ENCODE measurements at regions not wholly inside any gene's neighbourhood (a gene's known extent, or its start where the extent isn't known, plus 50 kb on each side); places are given as distances from the start of the nearest gene placed in this dataset.

GRCh38 chr9:19694601-19695000 lies 94.2 kb downstream of the SLC24A2 start:
- H3K27me3 ChIP-seq (replicated peaks; ENCODE audit: insufficient read depth) = no peaks in the 10 kb centered on the region
- no peaks in the 10 kb centered on the region for H3K36me3 ChIP-seq
- no peak overlapping the region for H3K4me3 ChIP-seq
- no peaks in the 10 kb centered on the region for H3K4me1 ChIP-seq (replicated peaks)
- H3K9me3 ChIP-seq = no peaks in the 10 kb centered on the region
- intact Hi-C loops (cut with DNase I) = no loop called here
- H3K27ac ChIP-seq = no peak overlapping the region
- no peak for DNase-seq (ENCODE audit: low spot score)
- 73% methylated on average over 3 of the region's 3 CpGs for WGBS
- no peak for TF ChIP-seq POLR2AphosphoS5 (IDR thresholded peaks at IDR 0.05)

- Histone ChIP-seq H3K9me3 (no peaks in the 10 kb centered on the region), H3K36me3 (no peaks in the 10 kb centered on the region), H3K27me3 (replicated peaks; ENCODE audit: insufficient read depth) (no peaks in the 10 kb centered on the region), H3K4me3 (no peak overlapping the region), H3K27ac (no peak overlapping the region), H3K4me1 (replicated peaks) (no peaks in the 10 kb centered on the region)
- WGBS = 59% methylated on average over 5 of the region's 5 CpGs
- no peak for DNase-seq (ENCODE audit: low spot score)
- intact Hi-C loops (cut with DNase I) = no loop called here
- TF ChIP-seq, protein P1, sequence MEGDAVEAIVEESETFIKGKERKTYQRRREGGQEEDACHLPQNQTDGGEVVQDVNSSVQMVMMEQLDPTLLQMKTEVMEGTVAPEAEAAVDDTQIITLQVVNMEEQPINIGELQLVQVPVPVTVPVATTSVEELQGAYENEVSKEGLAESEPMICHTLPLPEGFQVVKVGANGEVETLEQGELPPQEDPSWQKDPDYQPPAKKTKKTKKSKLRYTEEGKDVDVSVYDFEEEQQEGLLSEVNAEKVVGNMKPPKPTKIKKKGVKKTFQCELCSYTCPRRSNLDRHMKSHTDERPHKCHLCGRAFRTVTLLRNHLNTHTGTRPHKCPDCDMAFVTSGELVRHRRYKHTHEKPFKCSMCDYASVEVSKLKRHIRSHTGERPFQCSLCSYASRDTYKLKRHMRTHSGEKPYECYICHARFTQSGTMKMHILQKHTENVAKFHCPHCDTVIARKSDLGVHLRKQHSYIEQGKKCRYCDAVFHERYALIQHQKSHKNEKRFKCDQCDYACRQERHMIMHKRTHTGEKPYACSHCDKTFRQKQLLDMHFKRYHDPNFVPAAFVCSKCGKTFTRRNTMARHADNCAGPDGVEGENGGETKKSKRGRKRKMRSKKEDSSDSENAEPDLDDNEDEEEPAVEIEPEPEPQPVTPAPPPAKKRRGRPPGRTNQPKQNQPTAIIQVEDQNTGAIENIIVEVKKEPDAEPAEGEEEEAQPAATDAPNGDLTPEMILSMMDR (IDR thresholded peaks at IDR 0.05) = no peak
- TF ChIP-seq POLR2AphosphoS5 (IDR thresholded peaks at IDR 0.05) (no peak), POLR2A (IDR thresholded peaks at IDR 0.05) (no peak)
Measured at GRCh38 chr9:19690128-19690527, 98.7 kb downstream of the SLC24A2 start.

DNA sequence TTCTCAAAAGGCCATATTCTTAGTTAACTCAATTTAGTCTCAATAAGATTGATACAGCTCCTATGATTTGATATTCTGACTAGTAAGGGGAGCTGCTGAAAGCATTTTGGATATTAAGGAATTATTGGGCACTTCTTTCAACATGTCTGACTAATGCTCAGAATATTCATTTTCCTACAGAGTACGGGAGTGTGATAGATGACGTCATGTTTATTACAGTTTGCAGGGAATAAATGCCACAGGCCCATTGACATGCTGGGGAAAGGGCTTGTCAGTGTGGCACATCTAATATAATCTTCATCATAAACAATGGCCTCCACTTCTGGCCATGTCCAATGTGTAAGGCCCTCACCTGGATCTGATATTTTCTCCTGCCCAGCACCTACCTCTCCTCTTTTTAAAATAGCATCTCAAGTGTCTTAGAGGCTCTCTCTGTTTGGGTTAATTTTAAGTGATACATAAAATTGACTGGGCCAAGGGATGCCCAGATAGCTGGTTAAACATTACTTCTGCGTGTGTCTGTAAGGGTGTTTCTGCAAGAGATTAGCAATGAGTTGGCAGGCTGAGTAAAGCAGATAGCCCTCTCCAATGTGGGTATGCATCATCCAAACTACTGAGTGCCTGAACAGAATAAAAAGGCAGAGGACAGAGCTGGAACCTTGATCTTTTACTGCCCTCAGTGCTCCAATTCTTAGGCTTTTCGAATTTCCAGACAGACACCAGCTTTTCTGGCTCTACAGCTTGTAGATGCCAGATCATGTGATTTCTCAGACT lies 99.3 kb downstream of the SLC24A2 start:
- TF ChIP-seq POLR2AphosphoS5 (IDR thresholded peaks at IDR 0.05) = no peak
- TF ChIP-seq, protein P1 (IDR thresholded peaks at IDR 0.05) = no peak
- TF ChIP-seq POLR2A (IDR thresholded peaks at IDR 0.05) = no peak
- Histone ChIP-seq H3K9me3 (no peaks in the 10 kb centered on the region), H3K4me3 (no peak overlapping the region), H3K36me3 (no peaks in the 10 kb centered on the region), H3K27ac (no peak overlapping the region), H3K4me1 (replicated peaks) (no peaks in the 10 kb centered on the region), H3K27me3 (replicated peaks; ENCODE audit: insufficient read depth) (no peaks in the 10 kb centered on the region)
- DNase-seq (ENCODE audit: low spot score) = no peak
- WGBS = 76% methylated on average over 4 of the region's 4 CpGs
- intact Hi-C loops (cut with DNase I) = no loop called here

- TF ChIP-seq, protein P1 (IDR thresholded peaks at IDR 0.05) = no peak
- no peak for TF ChIP-seq POLR2A (IDR thresholded peaks at IDR 0.05)
- TF ChIP-seq POLR2AphosphoS5 (IDR thresholded peaks at IDR 0.05) = no peak
- Histone ChIP-seq H3K4me3 (no peak overlapping the region), H3K36me3 (no peaks in the 10 kb centered on the region), H3K4me1 (replicated peaks) (no peaks in the 10 kb centered on the region), H3K27ac (no peak overlapping the region), H3K27me3 (replicated peaks; ENCODE audit: insufficient read depth) (no peaks in the 10 kb centered on the region), H3K9me3 (no peaks in the 10 kb centered on the region)
- WGBS = 85% methylated on average over 2 of the region's 2 CpGs
- no peak for DNase-seq (ENCODE audit: low spot score)
- intact Hi-C loops (cut with DNase I) = no loop called here
Measured at GRCh38 chr9:19683715-19684114, 105.1 kb downstream of the SLC24A2 start.

DNA sequence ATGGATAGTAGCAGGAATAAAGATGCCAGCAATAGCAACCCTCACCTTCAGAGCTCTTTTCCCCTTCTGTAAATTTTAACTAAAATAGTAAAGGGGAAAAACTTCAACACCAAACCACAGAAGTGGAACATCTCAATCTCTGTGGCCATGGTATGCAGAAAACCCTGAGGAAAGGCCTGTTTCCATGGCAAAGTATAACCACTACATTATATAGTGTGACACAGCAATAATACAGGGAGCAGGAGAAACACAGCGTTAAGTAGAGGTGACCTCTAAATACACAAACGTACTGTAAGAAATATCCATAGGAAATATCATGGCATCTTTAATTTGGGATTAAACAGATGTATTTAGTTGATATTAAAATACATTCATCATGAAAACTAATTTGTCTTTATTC lies 106.4 kb downstream of the SLC24A2 start:
- TF ChIP-seq, protein P1 (IDR thresholded peaks at IDR 0.05) = no peak
- TF ChIP-seq POLR2AphosphoS5 (IDR thresholded peaks at IDR 0.05) (no peak), POLR2A (IDR thresholded peaks at IDR 0.05) (no peak)

More for the DNA sequence above, 106.4 kb downstream of the SLC24A2 start:
- intact Hi-C loops (cut with DNase I) = no loop called here
- DNase-seq (ENCODE audit: low spot score) = no peak
- H3K36me3 ChIP-seq = no peaks in the 10 kb centered on the region
- 82% methylated on average over 2 of the region's 2 CpGs for WGBS
- no peak overlapping the region for H3K27ac ChIP-seq
- H3K4me1 ChIP-seq (replicated peaks) = no peaks in the 10 kb centered on the region
- H3K27me3 ChIP-seq (replicated peaks; ENCODE audit: insufficient read depth) = no peaks in the 10 kb centered on the region
- H3K9me3 ChIP-seq = no peaks in the 10 kb centered on the region
- H3K4me3 ChIP-seq = no peak overlapping the region

Data from prostate gland (tissue), 2 donors.